ENCODE measurements at regions not wholly inside any gene's neighbourhood (a gene's known extent, or its start where the extent isn't known, plus 50 kb on each side); places are given as distances from the start of the nearest gene placed in this dataset.

DNA sequence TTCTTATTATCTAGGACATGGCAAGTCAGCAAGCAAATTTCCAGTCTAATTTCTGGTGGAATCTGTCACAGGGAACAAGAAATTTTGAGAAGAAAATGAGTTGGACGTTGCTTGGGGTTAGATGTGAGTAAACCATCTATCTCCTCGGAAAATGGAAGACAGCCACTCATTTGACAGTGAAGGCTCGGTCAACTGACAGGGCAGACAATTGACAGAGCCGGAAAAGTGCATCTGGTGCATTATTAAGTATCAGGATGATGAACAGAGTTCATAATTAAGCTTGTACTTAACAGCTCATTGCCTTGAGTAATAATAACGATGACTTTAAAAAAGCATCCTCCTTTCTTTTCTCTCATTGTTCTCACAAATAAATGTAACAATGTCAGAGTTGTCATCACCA, 168.4 kb downstream of the MAD2L1 start:
- POLR2A ChIA-PET, result no interaction called here
- Mint-ChIP-seq H3K27me3 (peaks cover 0 to 6% (median 0%) of the 10 kb centered on the region in 5 donors), H3K9me3 (peaks cover 0 to 8% (median 0%) of the 10 kb centered on the region in 9 donors), H3K4me1 (no peaks in the 10 kb centered on the region), H3K4me3 (no peak overlapping the region), H3K36me3 (no peaks in the 10 kb centered on the region), H3K27ac (no peak overlapping the region)
- DNase-seq (no peak), ATAC-seq (no peak)

DNA sequence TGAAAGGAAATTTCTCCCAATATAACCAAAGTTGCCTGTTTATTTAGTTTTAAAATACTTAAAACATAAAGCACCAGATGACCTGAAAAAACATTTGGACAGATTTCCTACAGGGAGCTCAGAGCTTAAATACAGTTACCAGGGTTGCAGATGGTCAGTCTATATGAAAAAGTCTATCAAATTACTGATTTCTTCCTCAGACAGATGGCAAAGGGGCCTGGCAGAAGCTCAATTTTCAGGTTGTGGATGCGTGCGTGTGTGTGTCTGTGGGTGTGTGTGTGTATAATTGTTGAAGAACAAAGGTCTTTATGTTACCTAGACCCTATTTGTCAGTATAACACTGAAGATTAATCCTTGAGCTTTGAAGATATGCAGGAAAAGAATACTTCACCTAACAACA, 169.4 kb downstream of the MAD2L1 start:
- Mint-ChIP-seq H3K27ac (no peak overlapping the region), H3K4me1 (no peaks in the 10 kb centered on the region), H3K4me3 (no peak overlapping the region), H3K36me3 (no peaks in the 10 kb centered on the region), H3K27me3 (no peaks in the 10 kb centered on the region), H3K9me3 (peaks cover 0 to 5% (median 0%) of the 10 kb centered on the region in 9 donors)
- ATAC-seq, result no peak
- DNase-seq, result no peak
- POLR2A ChIA-PET, result no interaction called here

DNA sequence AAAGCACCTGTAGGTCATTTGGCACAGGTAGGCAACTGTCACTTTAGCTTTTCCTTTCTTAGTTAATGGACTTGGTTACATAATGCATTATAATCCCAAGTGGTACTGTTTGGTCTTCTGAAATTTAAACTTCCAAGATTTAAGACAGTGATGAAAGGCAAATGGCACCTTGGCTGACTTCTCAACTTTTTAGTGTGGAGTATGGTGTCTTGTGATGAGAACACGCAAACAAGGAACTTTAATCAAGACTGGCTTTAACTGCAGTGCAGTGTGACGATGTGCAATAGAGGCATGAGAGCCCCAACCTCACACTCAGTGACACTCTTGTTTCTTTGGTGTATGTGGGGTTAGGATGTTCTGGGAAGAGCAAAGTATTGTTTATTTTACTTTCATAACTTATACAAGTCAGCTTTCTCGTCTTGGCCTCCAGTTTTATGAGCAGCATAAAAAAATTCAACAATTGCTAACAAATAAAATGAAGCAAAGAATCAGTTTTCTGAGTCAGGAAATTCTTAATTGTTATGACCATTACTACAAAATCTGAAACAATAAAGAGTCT, 171.9 kb downstream of the MAD2L1 start:
- Mint-ChIP-seq H3K4me3 (no peak overlapping the region), H3K9me3 (no peaks in the 10 kb centered on the region), H3K27ac (no peak overlapping the region), H3K27me3 (peaks cover 0 to 12% (median 0%) of the 10 kb centered on the region in 5 donors), H3K4me1 (no peaks in the 10 kb centered on the region), H3K36me3 (no peaks in the 10 kb centered on the region)
- POLR2A ChIA-PET, result no interaction called here
- ATAC-seq, result no peak
- DNase-seq, result no peak

DNA sequence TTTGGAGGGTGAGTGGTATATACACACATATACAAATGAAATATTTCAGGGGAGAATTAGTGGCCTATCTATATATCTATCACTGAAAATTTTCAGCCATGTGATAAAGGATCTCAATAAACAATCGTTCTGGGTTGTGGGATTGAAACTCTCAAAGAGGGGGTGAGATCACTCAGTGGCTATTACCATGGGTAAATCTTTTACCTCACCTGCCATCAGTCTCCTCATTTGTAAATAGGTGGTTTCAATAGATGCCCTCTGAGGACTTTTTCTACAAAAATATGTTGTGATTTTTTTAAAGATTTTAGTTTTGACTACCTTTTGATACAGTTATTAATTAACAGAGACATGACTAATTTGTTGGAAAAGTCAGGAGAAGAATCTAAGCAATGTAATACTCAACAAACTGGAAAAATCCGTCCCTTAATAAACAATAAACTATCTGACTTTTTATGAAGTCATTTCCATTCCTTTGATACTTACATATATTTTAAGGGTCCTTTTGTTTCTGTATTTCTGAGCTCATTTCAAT, 192.8 kb downstream of the MAD2L1 start:
- DNase-seq, result no peak
- POLR2A ChIA-PET, result no interaction called here
- H3K36me3 Mint-ChIP-seq, result no peaks in the 10 kb centered on the region

DNA sequence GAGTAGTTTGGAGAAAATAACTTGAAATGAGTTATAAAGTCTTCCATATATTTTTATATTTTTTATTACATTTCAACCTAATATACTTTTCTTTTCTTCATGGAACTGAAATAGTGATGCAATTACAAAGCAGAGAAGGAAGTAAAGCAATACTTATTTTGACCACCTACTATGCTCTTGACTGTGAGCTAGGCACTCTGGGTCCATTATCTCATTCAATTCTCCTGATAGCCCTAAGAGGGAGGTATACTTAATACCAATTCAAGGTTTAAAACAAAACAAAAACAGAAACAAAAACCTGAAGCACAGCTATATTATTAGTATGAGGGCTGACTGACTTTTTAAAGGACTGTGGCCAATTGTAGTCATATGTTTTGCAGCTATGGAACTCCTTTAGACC, 193.5 kb downstream of the MAD2L1 start:
- Mint-ChIP-seq H3K4me1 (no peaks in the 10 kb centered on the region), H3K27ac (no peak overlapping the region), H3K9me3 (peaks cover 0 to 2% (median 0%) of the 10 kb centered on the region in 9 donors), H3K4me3 (no peak overlapping the region), H3K27me3 (peaks cover 0 to 1% (median 0%) of the 10 kb centered on the region in 5 donors), H3K36me3 (no peaks in the 10 kb centered on the region)
- ATAC-seq (no peak), DNase-seq (no peak)
- POLR2A ChIA-PET, result no interaction called here

More for the DNA sequence above, 192.8 kb downstream of the MAD2L1 start:
- Mint-ChIP-seq H3K4me3 (no peak overlapping the region), H3K4me1 (no peaks in the 10 kb centered on the region), H3K9me3 (peaks cover 0 to 3% (median 0%) of the 10 kb centered on the region in 9 donors), H3K27me3 (no peaks in the 10 kb centered on the region), H3K27ac (no peak overlapping the region)
- ATAC-seq, result no peak

DNA sequence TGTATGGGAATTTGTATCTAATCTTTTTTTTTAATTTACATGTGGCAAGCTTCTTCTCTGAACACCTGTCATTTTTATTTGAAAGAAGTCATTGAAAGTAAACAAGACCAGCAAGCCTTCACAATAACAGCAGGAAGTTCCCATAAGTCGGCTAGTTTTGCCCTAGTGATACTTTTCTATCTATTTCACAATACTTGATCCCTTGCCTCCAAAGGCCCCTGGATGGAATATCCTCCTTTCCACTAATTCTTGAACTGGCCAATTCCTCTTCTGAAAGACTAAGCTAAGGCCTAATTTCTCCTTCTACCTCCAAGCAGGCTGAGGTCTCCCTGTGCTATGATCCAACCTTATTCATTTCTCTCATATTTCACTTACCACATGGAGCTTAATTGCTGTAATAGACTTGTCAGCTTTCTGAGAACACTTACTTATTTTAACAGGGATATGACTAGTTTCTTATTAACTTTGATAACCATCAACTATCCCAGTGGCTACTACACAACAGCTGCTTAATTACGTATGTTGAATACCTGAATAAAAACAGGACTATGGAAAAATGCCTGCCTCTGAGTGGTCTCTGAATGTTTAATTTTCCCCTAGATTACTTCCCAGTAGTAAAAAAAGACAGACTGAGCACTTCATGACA, 194.2 kb downstream of the MAD2L1 start:
- no peak overlapping the region for H3K4me3 Mint-ChIP-seq
- H3K4me1 Mint-ChIP-seq, result no peaks in the 10 kb centered on the region
- POLR2A ChIA-PET, result no interaction called here
- peaks cover 0 to 3% (median 0%) of the 10 kb centered on the region in 9 donors for H3K9me3 Mint-ChIP-seq
- H3K27me3 Mint-ChIP-seq, result peaks cover 0 to 3% (median 0%) of the 10 kb centered on the region in 5 donors
- ATAC-seq (no peak), DNase-seq (no peak)
- no peaks in the 10 kb centered on the region for H3K36me3 Mint-ChIP-seq
- H3K27ac Mint-ChIP-seq, result no peak overlapping the region

DNA sequence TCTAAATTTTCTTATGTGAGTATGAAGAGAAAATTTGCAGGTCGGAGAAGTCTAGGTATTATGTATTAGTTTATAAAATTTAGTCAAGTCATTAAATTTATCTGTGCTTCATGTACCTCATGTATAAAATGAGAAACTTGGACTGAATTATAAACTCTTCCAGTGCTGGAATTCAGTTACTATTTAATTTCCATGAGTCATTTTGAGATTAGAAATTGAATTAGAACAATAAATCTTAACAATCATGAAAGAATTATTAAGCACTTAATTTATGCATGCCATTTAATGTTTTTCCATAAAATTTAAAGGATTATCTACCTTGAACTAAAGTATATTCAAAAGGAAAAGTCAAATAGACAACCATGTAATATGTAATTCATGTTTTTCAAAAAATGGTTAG, 195.8 kb downstream of the MAD2L1 start:
- Mint-ChIP-seq H3K27ac (no peak overlapping the region), H3K9me3 (peaks cover 0 to 3% (median 0%) of the 10 kb centered on the region in 9 donors), H3K4me3 (no peak overlapping the region), H3K36me3 (no peaks in the 10 kb centered on the region), H3K4me1 (no peaks in the 10 kb centered on the region), H3K27me3 (peaks cover 0 to 3% (median 0%) of the 10 kb centered on the region in 5 donors)
- POLR2A ChIA-PET, result no interaction called here
- no peak for ATAC-seq
- no peak for DNase-seq

DNA sequence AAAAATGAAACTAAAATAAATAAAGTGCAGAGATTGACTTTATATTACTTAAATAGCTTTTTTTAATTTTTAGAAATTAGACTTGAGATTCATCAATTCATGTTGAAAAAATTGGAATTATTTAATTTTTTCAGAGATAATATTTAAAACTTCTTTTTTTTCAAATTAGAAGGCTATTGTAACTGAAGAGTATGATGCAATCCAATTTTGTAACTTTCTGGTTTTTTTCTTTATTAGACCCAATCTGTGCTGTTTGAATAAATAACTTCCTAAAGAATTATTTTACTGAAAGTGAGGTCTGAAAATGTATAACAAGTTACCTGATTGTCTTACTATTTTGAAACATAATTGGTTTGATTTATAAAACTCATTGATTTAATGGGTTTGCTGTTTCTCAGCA, 200.9 kb downstream of the MAD2L1 start:
- Mint-ChIP-seq H3K27ac (no peak overlapping the region), H3K36me3 (no peaks in the 10 kb centered on the region), H3K4me3 (no peak overlapping the region), H3K27me3 (peaks cover 0 to 3% (median 0%) of the 10 kb centered on the region in 5 donors), H3K9me3 (peaks cover 0 to 3% (median 0%) of the 10 kb centered on the region in 9 donors), H3K4me1 (no peaks in the 10 kb centered on the region)
- no peak for ATAC-seq
- DNase-seq, result no peak
- POLR2A ChIA-PET, result no interaction called here

DNA sequence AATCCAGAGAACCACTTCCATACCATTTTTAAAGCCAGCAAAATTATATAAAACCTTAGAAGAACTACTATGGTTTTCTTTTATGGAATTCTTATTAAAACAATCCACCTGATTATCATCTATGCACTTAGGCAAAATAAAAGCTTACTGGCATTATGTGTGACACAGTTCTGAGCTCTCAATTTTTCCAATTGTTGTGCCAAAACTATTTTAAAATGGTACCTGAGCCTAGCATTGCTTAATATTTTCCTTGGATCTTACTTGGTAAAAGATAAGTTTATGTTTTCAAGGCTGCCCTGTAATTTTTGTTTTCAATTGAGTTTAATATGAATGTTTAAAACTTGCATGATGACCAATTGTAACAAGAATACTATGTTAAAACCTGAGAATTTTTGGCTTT, 201.3 kb downstream of the MAD2L1 start:
- ATAC-seq (no peak), DNase-seq (no peak)
- no peaks in the 10 kb centered on the region for H3K36me3 Mint-ChIP-seq
- no peak overlapping the region for H3K4me3 Mint-ChIP-seq
- no peaks in the 10 kb centered on the region for H3K4me1 Mint-ChIP-seq
- POLR2A ChIA-PET, result no interaction called here
- no peak overlapping the region for H3K27ac Mint-ChIP-seq
- H3K27me3 Mint-ChIP-seq, result peaks cover 0 to 3% (median 0%) of the 10 kb centered on the region in 5 donors
- H3K9me3 Mint-ChIP-seq, result peaks cover 0 to 3% (median 0%) of the 10 kb centered on the region in 9 donors

DNA sequence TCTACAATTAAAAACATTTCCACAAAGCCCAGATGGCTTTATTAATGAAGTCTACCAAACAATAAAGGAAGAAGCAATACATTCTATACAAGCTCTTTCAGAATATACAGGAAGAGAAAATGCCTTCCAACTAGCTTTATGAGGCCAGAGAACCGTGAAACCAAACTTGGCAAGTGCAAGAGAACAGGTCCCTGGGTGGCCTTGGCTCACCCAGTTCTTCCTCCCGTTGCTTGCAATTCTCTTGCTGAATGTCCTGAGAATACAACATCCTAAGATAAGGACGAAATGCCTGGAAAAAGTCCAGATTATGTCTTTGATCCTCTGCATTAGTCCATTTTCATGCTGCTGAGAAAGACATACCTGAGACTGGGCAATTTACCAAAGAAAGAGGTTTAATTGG, 204.9 kb downstream of the MAD2L1 start:
- POLR2A ChIA-PET, result no interaction called here
- Mint-ChIP-seq H3K36me3 (no peaks in the 10 kb centered on the region), H3K4me3 (no peak overlapping the region), H3K4me1 (no peaks in the 10 kb centered on the region), H3K27me3 (peaks cover 0 to 3% (median 1%) of the 10 kb centered on the region in 5 donors), H3K9me3 (no peaks in the 10 kb centered on the region), H3K27ac (no peak overlapping the region)
- ATAC-seq (no peak), DNase-seq (no peak)

DNA sequence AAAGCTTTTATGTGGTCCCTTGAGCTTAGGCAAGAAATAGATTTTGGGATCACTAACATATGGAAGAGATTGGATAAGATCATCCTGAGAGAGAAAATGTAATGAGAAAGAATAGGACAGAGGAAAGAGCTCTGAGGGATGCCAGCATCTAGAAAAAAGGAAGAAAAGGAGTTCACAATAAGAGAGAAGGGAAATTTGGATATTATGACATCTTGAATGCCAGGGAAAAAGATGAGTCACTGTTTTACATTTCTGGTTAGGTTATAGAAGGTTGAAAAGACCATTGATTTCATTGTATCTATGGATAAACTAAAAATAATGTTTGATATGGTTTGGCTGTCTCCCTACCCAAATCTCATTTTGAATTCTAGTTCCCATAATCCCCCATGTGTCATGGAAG, 208.5 kb downstream of the MAD2L1 start:
- POLR2A ChIA-PET, result no interaction called here
- no peak for DNase-seq
- no peaks in the 10 kb centered on the region for H3K9me3 Mint-ChIP-seq
- no peaks in the 10 kb centered on the region for H3K4me1 Mint-ChIP-seq
- H3K27ac Mint-ChIP-seq, result no peak overlapping the region
- peaks cover 0 to 6% (median 1%) of the 10 kb centered on the region in 5 donors for H3K27me3 Mint-ChIP-seq
- ATAC-seq, result no peak
- H3K36me3 Mint-ChIP-seq, result no peaks in the 10 kb centered on the region
- H3K4me3 Mint-ChIP-seq, result no peak overlapping the region

DNA sequence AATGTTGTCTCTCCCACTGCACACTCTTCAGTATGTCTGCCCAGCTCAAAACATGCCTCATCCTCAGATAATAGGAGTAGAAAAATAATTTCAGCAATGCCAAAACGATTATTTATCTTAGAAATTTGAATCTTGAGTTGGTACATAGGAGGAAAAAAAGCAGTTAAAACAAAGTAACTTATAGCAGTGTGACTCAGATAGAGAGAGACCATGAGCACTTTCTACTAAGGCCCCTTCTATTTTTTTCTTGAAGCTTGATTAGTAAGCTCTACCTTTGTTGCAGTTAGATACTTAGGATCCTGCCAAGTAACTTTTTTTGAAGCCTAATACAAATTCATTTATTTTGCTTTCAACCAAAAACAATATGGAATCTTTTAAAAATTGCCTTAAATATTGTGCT, 212.3 kb downstream of the MAD2L1 start:
- no peaks in the 10 kb centered on the region for H3K36me3 Mint-ChIP-seq
- DNase-seq (no peak), ATAC-seq (no peak)
- POLR2A ChIA-PET, result interaction anchor here (0.7 kb wide), 1 partner anchor 20 kb away, joined by 3 read pairs; no protein-coding TSS in a partner anchor
- no peak overlapping the region for H3K4me3 Mint-ChIP-seq
- peaks cover 0 to 6% (median 2%) of the 10 kb centered on the region in 5 donors for H3K27me3 Mint-ChIP-seq
- no peak overlapping the region for H3K27ac Mint-ChIP-seq
- no peaks in the 10 kb centered on the region for H3K4me1 Mint-ChIP-seq
- H3K9me3 Mint-ChIP-seq, result no peaks in the 10 kb centered on the region

DNA sequence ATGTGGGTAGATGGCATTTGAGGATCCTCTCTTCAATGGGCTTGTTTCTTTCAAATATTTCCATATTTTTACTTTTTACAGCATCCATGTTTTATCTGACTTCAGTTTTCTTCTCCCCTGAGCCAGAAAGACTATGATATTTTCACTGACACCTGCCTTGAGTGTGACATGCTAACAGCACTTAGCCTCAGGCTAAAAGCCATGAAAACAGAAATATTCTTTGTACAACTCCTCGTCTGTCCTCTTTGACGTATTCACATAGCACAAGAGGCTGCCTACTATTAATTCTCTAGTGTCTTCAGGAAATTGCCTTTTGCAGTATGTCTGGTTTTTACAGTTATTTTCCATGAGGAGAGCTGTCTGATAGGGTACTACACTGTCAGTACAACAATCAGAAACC, 215.0 kb downstream of the MAD2L1 start:
- no peak for DNase-seq
- Mint-ChIP-seq H3K9me3 (peaks cover 0 to 4% (median 0%) of the 10 kb centered on the region in 9 donors), H3K4me1 (no peaks in the 10 kb centered on the region), H3K4me3 (no peak overlapping the region), H3K27me3 (peaks cover 0 to 3% (median 0%) of the 10 kb centered on the region in 5 donors), H3K27ac (no peak overlapping the region), H3K36me3 (no peaks in the 10 kb centered on the region)
- POLR2A ChIA-PET, result no interaction called here
- ATAC-seq, result no peak

DNA sequence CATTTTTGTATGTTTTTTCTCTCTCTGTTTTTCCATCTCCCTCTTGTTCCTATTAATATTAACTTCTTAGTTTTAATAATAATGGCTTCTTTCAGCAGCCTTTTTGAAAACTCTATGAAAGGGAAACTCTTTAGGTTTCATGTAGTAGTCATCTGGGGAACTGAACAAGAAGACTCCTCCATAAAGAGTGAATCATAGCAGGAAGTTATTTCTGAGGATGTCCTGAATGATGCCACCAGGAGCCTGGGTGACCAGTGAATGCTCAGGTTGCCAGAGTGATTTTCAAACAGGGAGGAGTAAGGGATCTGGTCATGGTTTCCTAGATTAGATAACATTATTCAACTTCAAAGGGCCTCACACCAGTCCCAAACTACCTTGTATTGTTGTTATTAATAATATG, 212.8 kb upstream of the PDE5A start:
- ATAC-seq (no peak), DNase-seq (no peak)
- no peaks in the 10 kb centered on the region for H3K36me3 Mint-ChIP-seq
- peaks cover 0 to 8% (median 0%) of the 10 kb centered on the region in 9 donors for H3K9me3 Mint-ChIP-seq
- POLR2A ChIA-PET, result no interaction called here
- H3K4me1 Mint-ChIP-seq, result no peaks in the 10 kb centered on the region
- H3K27ac Mint-ChIP-seq, result no peak overlapping the region
- peaks cover 0 to 6% (median 0%) of the 10 kb centered on the region in 5 donors for H3K27me3 Mint-ChIP-seq
- no peak overlapping the region for H3K4me3 Mint-ChIP-seq

Measured in naive thymus-derived CD8-positive, alpha-beta T cell (primary cell).